ENCODE measurements at regions not wholly inside any gene's neighbourhood (a gene's known extent, or its start where the extent isn't known, plus 50 kb on each side); places are given as distances from the start of the nearest gene placed in this dataset.

DNA sequence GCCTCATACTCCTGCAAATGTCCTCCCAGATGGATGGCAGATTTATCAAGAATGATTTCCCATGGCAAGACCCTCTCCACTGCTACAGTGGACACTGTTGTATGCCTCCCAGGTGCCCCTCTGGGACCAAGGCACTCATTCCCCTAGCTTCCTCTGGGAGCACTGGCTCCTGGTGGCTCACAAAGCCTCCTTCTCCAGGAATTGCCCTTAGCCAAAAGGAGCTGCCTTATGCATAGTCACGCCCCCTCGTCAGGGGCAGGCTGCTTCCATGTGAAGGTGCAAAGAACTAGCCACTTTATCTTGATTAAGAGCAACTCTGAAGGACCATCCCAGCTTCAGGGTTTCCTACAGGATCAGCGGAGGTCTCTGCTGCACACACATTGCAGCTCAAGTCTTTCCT, 358.1 kb downstream of the CDK5RAP2 start:
- DNase-seq (ENCODE audit: low read depth, low spot score) = no peak
- H3K27ac ChIP-seq = no peak overlapping the region

- DNase-seq (ENCODE audit: low read depth, low spot score) = no peak
- H3K27ac ChIP-seq = no peak overlapping the region
Observed at GRCh38 chr9:120214332-120214731, 365.6 kb downstream of the CDK5RAP2 start.

DNA sequence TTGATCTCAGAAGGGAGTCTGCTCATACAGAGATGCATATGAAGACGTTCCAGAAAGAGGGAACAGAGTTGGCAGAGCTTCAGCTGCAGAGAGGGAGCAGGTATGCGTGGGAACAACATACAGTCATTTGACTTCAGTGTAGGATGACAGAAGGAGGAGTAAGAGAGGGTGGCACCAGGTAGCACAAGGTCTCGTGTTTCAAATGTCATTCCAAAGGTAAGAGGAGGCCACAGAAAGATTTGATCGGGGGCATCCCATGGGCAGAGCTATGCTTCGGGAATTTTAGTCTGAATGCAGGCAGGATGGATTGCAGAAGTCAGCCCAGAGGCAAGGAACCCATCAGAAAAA, 367.1 kb downstream of the CDK5RAP2 start:
- DNase-seq (ENCODE audit: low read depth, low spot score) = no peak
- no peak overlapping the region for H3K27ac ChIP-seq

GRCh38 chr9:120212153-120212852, 367.7 kb downstream of the CDK5RAP2 start:
- DNase-seq (ENCODE audit: low read depth, low spot score) = no peak

DNA sequence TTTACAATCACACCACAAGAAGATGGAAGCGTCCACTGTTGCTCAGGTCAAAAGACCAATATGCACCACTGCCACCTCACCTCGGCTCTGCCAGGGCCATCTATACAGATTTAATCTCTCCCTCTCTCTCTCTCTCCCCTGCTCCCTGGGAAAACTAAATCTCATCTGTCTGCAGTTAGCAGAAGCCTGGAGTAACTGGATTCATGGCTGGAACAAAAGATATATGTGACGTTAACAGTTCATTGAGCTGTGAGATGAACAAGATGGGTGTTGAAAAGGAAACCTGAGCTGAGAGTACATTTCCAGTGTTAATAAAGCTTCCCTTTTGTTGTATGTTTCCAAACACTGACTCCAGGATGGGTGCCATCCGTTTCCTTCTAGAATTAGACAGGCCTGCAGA, 369.7 kb downstream of the CDK5RAP2 start:
- H3K27ac ChIP-seq = no peak overlapping the region
- no peak for DNase-seq (ENCODE audit: low read depth, low spot score)

More at GRCh38 chr9:120212153-120212852, 367.7 kb downstream of the CDK5RAP2 start:
- H3K27ac ChIP-seq = no peak overlapping the region

DNA sequence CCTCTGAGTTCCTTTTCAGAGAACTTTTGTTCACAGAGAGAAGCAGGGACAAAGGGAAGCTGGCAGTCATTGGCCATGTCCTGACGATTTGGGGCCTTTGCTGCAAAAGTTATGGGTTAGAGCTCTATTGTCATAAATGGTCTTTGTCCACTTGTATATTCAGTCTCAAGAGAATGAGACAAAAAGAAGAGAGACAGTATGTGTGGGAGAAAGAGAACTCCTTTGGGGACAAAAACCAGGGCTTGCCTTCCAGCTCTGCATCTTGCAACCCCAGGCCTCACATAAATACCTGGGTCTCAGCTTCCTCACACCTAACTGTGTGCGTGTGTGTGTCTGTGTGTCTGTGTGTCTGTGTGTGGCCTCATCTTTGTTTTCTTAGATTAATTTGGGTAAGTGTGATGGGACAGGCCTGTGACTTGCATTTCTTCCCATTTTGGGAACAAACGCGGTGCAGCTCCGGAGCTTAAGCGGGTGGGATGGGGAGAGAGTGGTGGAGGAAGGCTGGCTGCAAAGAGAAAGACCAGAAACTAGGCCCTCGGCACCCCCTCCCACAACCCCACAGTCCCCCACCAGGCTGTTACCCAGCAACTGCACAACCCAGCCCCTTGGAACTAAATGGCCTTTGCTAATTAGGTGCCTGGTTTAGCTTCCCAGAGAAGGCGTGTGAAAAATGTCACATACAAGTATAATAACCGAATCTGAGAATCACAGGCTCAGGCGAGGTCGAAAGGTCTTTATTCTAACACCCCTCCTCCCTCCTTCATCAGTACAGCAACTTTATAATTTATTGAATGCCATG, 376.9 kb downstream of the CDK5RAP2 start:
- no peak overlapping the region for H3K27ac ChIP-seq
- no peak for DNase-seq (ENCODE audit: low read depth, low spot score)

- H3K27ac ChIP-seq = no peak overlapping the region
- DNase-seq (ENCODE audit: low read depth, low spot score) = no peak
Observed at GRCh38 chr9:120198027-120198426, 381.9 kb downstream of the CDK5RAP2 start.

DNA sequence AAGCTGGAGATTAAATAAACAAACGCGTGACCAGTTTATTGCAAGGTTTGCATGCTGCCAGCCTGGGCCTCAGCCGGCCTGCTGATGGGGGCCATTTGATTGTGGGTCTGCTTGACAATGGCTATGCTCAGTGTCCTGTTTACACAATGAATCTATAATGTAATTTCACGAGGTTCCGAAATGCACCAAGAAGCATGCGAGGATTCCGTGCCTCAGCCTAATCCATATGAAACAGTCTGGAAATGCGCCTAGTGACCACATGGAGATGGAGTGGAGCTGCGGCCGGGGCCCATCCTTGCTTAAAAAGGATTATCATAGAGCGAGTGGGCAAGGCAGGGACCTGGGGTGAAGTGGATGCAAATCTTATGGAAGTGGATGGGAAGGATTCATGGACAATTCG, 382.4 kb downstream of the CDK5RAP2 start:
- H3K27ac ChIP-seq = no peak overlapping the region
- DNase-seq (ENCODE audit: low read depth, low spot score) = no peak

- DNase-seq (ENCODE audit: low read depth, low spot score) = no peak
- no peak overlapping the region for H3K27ac ChIP-seq
Observed at GRCh38 chr9:120191141-120191540, 388.8 kb downstream of the CDK5RAP2 start.

- H3K27ac ChIP-seq = no peak overlapping the region
Observed at GRCh38 chr9:120187758-120188157, 392.2 kb downstream of the CDK5RAP2 start.

GRCh38 chr9:120186276-120186675, 393.7 kb downstream of the CDK5RAP2 start:
- no peak for DNase-seq (ENCODE audit: low read depth, low spot score)
- H3K27ac ChIP-seq = no peak overlapping the region

More at GRCh38 chr9:120187758-120188157, 392.2 kb downstream of the CDK5RAP2 start:
- DNase-seq (ENCODE audit: low read depth, low spot score) = no peak

DNA sequence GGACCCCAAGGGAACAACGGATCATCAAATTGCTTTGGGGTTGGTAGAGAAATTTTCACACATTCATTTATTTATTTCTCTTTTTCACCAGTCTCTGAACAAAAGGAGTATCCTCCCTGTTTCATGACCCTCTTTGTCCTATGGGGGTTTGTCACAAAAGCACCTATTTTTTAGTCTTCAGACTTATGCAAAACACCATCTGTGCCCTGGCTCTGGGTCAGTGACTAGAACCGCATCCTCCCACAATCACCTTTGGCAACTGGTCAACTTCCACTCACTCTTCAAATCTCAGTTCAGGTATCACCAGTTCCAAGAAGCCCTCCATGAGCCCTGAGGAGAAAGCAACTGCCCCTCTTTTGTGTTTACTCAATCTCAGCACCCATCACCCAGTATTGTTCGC, 395.7 kb downstream of the CDK5RAP2 start:
- DNase-seq (ENCODE audit: low read depth, low spot score) = no peak
- no peak overlapping the region for H3K27ac ChIP-seq

DNA sequence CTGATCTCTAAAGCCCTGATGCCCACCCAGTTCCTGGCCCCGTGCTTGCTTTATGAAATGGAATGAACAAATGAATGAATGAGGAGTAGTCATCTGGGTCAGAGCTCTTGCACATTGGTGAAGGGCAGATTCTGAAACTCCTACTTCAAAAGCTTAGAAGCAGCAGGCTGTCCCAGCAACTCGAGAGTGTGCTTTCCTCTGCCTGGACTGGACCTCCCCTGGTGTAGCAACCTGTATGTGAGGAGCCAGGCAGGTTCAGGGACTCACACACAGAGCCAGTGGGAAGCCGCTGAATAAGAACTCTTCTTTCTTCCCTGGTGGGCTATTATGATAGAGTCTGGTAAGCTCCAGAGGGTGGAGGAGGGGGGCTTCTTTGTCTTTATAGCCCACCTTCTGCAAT, 396.4 kb downstream of the CDK5RAP2 start:
- no peak for DNase-seq (ENCODE audit: low read depth, low spot score)
- H3K27ac ChIP-seq = no peak overlapping the region

GRCh38 chr9:120182011-120182410, 398.0 kb downstream of the CDK5RAP2 start:
- H3K27ac ChIP-seq = no peak overlapping the region
- no peak for DNase-seq (ENCODE audit: low read depth, low spot score)

DNA sequence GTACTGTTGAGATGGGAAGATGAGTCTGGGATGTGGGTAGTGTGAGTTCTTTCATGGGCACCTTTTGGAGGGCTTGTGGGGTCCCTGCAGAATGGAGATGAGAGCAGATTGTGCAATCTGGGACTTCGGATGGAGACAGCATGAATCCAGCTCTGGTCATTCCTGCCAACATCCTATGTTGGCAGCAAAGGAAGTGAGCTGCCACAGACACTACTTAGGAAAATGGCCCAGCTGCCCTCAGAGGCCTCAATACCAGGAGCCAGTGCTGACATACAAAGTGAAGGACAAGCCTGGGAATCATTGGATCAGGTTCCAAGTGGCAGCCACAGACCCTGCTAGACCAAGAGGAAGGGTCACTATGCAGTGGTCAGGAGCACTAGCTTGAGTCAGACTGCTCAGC, 402.8 kb downstream of the CDK5RAP2 start:
- H3K27ac ChIP-seq = no peak overlapping the region
- DNase-seq (ENCODE audit: low read depth, low spot score) = no peak

DNA sequence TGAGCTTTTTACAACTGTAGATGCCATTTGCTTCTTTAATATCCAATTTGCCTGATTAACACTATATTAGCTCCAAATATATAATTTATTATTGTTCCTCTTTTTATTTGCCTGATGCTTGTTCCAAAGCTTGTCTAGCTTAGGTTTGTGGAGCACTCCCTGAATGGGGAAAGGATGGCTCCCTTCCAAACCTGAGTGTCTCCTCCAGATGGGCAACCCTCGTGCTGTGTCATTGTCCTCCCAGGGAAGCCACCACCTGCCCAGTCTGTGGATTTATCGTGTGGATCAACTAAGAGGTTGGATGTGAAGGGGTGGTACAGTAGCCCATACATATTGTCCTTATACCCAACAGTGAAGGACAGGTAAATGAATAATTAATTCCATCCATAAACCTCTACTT, 404.9 kb downstream of the CDK5RAP2 start:
- no peak for DNase-seq (ENCODE audit: low read depth, low spot score)
- no peak overlapping the region for H3K27ac ChIP-seq

DNA sequence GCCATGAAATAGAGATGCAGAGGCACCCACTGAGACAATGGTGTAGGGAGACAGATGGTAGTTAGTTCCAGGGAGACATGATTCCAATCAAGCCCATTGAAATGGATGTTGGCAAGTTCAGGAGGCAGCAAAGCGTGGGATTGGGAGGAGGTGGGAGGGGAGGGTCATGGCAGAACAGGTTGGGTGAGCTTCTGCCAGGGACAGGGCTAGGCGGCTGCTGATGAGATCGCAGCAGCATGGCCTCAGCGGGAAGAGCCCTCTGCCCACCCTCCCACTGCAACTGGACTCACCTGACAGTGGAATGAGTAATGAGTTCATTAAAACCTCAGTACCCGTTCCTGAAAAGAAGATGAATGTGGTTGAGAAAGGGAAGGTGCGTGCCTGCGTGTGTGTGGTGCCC, 418.2 kb downstream of the CDK5RAP2 start:
- no peak overlapping the region for H3K27ac ChIP-seq

GRCh38 chr9:120158221-120158620, 421.7 kb downstream of the CDK5RAP2 start:
- no peak overlapping the region for H3K27ac ChIP-seq
- no peak for DNase-seq (ENCODE audit: low read depth, low spot score)

More for the DNA sequence above, 418.2 kb downstream of the CDK5RAP2 start:
- DNase-seq (ENCODE audit: low read depth, low spot score) = no peak

GRCh38 chr9:120156376-120156775, 423.6 kb downstream of the CDK5RAP2 start:
- no peak for DNase-seq (ENCODE audit: low read depth, low spot score)
- no peak overlapping the region for H3K27ac ChIP-seq

- DNase-seq (ENCODE audit: low read depth, low spot score) = no peak
- no peak overlapping the region for H3K27ac ChIP-seq
Observed at GRCh38 chr9:120153258-120153657, 426.7 kb downstream of the CDK5RAP2 start.

- DNase-seq (ENCODE audit: low read depth, low spot score) = no peak
- no peak overlapping the region for H3K27ac ChIP-seq
Observed at GRCh38 chr9:120152295-120152694, 427.7 kb downstream of the CDK5RAP2 start.

- DNase-seq (ENCODE audit: low read depth, low spot score) = no peak
- no peak overlapping the region for H3K27ac ChIP-seq
Observed at GRCh38 chr9:120151806-120152205, 428.2 kb downstream of the CDK5RAP2 start.
